DMS153 (cell line): ENCODE measurements at regions not wholly inside any gene's neighbourhood (a gene's known extent, or its start where the extent isn't known, plus 50 kb on each side); places are given as distances from the start of the nearest gene placed in this dataset.
A peak's percentile ranks its signal among the peaks of the same experiment; 100 is the strongest.

Experiments
- DNase-seq: peaks from one replicate; lab custom pipeline; 2025; lab: John Stamatoyannopoulos, UW

GRCh38 chr6:71481011-71481410 is 192.4 kb downstream of the OGFRL1 start:
- DNase-seq = no peak

- DNase-seq = no peak
These were observed 193.2 kb downstream of the OGFRL1 start for GRCh38 chr6:71481801-71482200.

- no peak for DNase-seq
These were observed 194.1 kb downstream of the OGFRL1 start for GRCh38 chr6:71482742-71483141.

- no peak for DNase-seq
These were observed 197.8 kb downstream of the OGFRL1 start for GRCh38 chr6:71486461-71486860.

- DNase-seq = no peak
These were observed 199.6 kb downstream of the OGFRL1 start for GRCh38 chr6:71488186-71488585.

GRCh38 chr6:71489736-71490135 is 201.1 kb downstream of the OGFRL1 start:
- no peak for DNase-seq

GRCh38 chr6:71490876-71491275 is 202.3 kb downstream of the OGFRL1 start:
- no peak for DNase-seq

GRCh38 chr6:71491844-71492243 is 203.2 kb downstream of the OGFRL1 start:
- no peak for DNase-seq

GRCh38 chr6:71492668-71493067 is 204.1 kb downstream of the OGFRL1 start:
- no peak for DNase-seq

- no peak for DNase-seq
These were observed 207.6 kb downstream of the OGFRL1 start for GRCh38 chr6:71496018-71496721.

- DNase-seq = no peak
These were observed 208.1 kb downstream of the OGFRL1 start for GRCh38 chr6:71496722-71497033.

- no peak for DNase-seq
These were observed 210.0 kb downstream of the OGFRL1 start for GRCh38 chr6:71498638-71499037.

GRCh38 chr6:71499667-71500066 is 211.1 kb downstream of the OGFRL1 start:
- no peak for DNase-seq

GRCh38 chr6:71502168-71502567 is 213.6 kb downstream of the OGFRL1 start:
- no peak for DNase-seq

GRCh38 chr6:71502956-71503355 is 214.3 kb downstream of the OGFRL1 start:
- no peak for DNase-seq

GRCh38 chr6:71507183-71507582 is 218.6 kb downstream of the OGFRL1 start:
- no peak for DNase-seq

GRCh38 chr6:71509191-71510005 is 220.8 kb downstream of the OGFRL1 start:
- no peak for DNase-seq

- peak; percentile 18 for DNase-seq
These were observed 221.6 kb downstream of the OGFRL1 start for GRCh38 chr6:71510057-71510713.

GRCh38 chr6:71510856-71511255 is 222.2 kb downstream of the OGFRL1 start:
- no peak for DNase-seq

GRCh38 chr6:71512256-71512655 is 223.6 kb downstream of the OGFRL1 start:
- DNase-seq = no peak

- DNase-seq = no peak
These were observed 224.4 kb downstream of the OGFRL1 start for GRCh38 chr6:71513036-71513435.

- no peak for DNase-seq
These were observed 234.9 kb downstream of the OGFRL1 start for GRCh38 chr6:71523548-71523947.

GRCh38 chr6:71524201-71524600 is 235.6 kb downstream of the OGFRL1 start:
- DNase-seq = no peak
